Spleen (tissue), 11 donors: ENCODE measurements at regions not wholly inside any gene's neighbourhood (a gene's known extent, or its start where the extent isn't known, plus 50 kb on each side); places are given as distances from the start of the nearest gene placed in this dataset.
"Not testable (repeated sequence)": the region's sequence is repeated elsewhere in the genome, so short reads cannot be mapped to it uniquely, and the experiment has no call there.

ENCODE experiments used
- DNase-seq: peaks from one replicate; pipeline ENCODE4 v3.0.0-alpha.2; 2020
- H3K27ac ChIP-seq, 8 donors: fragments of 200-600 bp; sonication (generic) in 7 of 8; 1 replicate in 4 of 8; 2 replicates in 4 of 8; pipeline versions ENCODE4 v1.5.0 to v1.8.0; 2016 to 2021; ENCODE audit warnings: inconsistent platforms in 4 of 8, mild to moderate bottlenecking in 4 of 8, moderate library complexity in 1 of 8
- H3K27me3 ChIP-seq, 7 donors: fragments of 200-600 bp; sonication (generic) in 6 of 7; replicated peaks in 1 of 7; 1 replicate in 4 of 7; 2 replicates in 3 of 7; pipeline versions ENCODE4 v1.5.0 to v1.8.0; 2016 to 2021; ENCODE audit warnings: inconsistent platforms in 3 of 7, mild to moderate bottlenecking in 1 of 7
- H3K36me3 ChIP-seq, 6 donors: fragments of 200-600 bp; sonication (generic) in 5 of 6; 1 replicate in 4 of 6; 2 replicates in 2 of 6; pipeline versions ENCODE4 v1.5.0 to v1.8.0; 2016 to 2021; ENCODE audit warnings: inconsistent platforms in 2 of 6
- H3K4me1 ChIP-seq, 6 donors: fragments of 200-600 bp; sonication (generic) in 5 of 6; 1 replicate in 3 of 6; 2 replicates in 3 of 6; pipeline versions ENCODE4 v1.5.0 to v1.8.0; 2016 to 2021; ENCODE audit warnings: inconsistent platforms in 3 of 6
- H3K4me3 ChIP-seq, 8 donors: fragments of 200-600 bp; sonication (generic) in 7 of 8; 1 replicate in 4 of 8; 2 replicates in 4 of 8; pipeline versions ENCODE4 v1.5.0 to v1.8.0; 2016 to 2021; ENCODE audit warnings: inconsistent platforms in 4 of 8, mild to moderate bottlenecking in 4 of 8, moderate library complexity in 2 of 8
- H3K9me3 ChIP-seq, 8 donors: fragments of 200-600 bp; sonication (generic) in 7 of 8; 1 replicate in 4 of 8; 2 replicates in 4 of 8; pipeline versions ENCODE4 v1.5.0 to v1.8.0; 2016 to 2021; ENCODE audit warnings: inconsistent platforms in 4 of 8
- POLR2A ChIP-seq, 3 donors: fragments of 450-650 bp; IDR thresholded peaks; one replicate each; pipeline ENCODE4 v1.5.1; 2017; ENCODE audit warnings: antibody characterized with exemption in 3 of 3, mild to moderate bottlenecking in 1 of 3
- POLR2AphosphoS5 ChIP-seq, 3 donors: sonication (generic); formaldehyde crosslinking; IDR thresholded peaks; one replicate each; pipeline ENCODE4 v1.5.1; 2017; ENCODE audit warnings: antibody characterized with exemption in 3 of 3
- WGBS, 5 donors: extraction: QIAGEN DNeasy Blood & Tissue Kit in 3 of 5; methylation state at CpG; one replicate each; pipeline versions ENCODE4 v1.1.5 to v1.1.7; 2013 to 2018; 5-methylcytosine and 5-hydroxymethylcytosine counted together
- intact Hi-C: fragments of 100-400 bp; cut with DNase I; formaldehyde crosslinking; loops from one replicate; pipeline ENCODE4 v1.15.0; 2023; ENCODE audit warnings: low total_unique reads
- TF ChIP-seq, protein P1 (sequence below), 11 experiments: fragments of 200-600 bp in 7 of 11; fragments of 450-650 bp in 4 of 11; sonication (generic) in 4 of 11; IDR thresholded peaks in 8 of 11; conservative IDR thresholded peaks in 3 of 11; 1 replicate in 7 of 11; 2 replicates in 4 of 11; pipeline versions ENCODE4 v1.4.0 to v1.8.0; 2016 to 2021; ENCODE audit warnings: antibody characterized with exemption in 11 of 11, inconsistent platforms in 4 of 11, mild to moderate bottlenecking in 1 of 11
- donor health status: healthy with polysubstance abuse.
- donor health status: DM: no; HTN: no; CAD: no; lungs with moderate emphysema.
- donor health status: DM: no; HTN: no; CAD: no.
- donor health status: Bipolar disorder and iron deficiency.
- donor health status: healthy.
- donor health status: DM: no; HTN: no; CAD: no.
- donor health status: DM: yes; HTN: yes; CAD: no.

DNA sequence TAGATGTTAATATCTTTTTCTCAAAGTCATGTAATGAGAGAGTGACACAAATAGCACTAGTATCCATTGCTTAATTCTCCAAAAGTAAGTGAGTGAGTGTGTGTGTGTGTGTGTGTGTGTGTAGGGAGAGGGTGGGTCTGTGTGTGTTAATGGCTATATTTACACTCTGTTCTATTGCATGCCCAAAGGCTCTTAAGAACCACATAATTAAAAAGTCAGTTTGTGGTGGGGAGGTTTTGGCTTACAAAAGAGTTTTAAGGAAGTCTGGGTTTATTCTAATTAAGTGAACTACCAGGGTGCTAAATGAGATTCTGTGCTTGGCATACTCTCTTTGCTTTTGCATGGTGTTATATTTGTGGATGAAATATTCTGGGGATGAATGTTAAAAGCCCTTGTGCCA, 1897.6 kb upstream of the FLRT2 start:
- no peak overlapping the region for H3K27ac ChIP-seq
- TF ChIP-seq POLR2AphosphoS5 (IDR thresholded peaks at IDR 0.05) = no peak
- TF ChIP-seq, protein P1, sequence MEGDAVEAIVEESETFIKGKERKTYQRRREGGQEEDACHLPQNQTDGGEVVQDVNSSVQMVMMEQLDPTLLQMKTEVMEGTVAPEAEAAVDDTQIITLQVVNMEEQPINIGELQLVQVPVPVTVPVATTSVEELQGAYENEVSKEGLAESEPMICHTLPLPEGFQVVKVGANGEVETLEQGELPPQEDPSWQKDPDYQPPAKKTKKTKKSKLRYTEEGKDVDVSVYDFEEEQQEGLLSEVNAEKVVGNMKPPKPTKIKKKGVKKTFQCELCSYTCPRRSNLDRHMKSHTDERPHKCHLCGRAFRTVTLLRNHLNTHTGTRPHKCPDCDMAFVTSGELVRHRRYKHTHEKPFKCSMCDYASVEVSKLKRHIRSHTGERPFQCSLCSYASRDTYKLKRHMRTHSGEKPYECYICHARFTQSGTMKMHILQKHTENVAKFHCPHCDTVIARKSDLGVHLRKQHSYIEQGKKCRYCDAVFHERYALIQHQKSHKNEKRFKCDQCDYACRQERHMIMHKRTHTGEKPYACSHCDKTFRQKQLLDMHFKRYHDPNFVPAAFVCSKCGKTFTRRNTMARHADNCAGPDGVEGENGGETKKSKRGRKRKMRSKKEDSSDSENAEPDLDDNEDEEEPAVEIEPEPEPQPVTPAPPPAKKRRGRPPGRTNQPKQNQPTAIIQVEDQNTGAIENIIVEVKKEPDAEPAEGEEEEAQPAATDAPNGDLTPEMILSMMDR (IDR thresholded peaks at IDR 0.05 in 8 of 11, conservative IDR thresholded peaks at IDR 0.05 in 3 of 11) = no peak
- TF ChIP-seq POLR2A (IDR thresholded peaks at IDR 0.05) = no peak
- DNase-seq = no peak
- H3K27me3 ChIP-seq = no peaks in the 10 kb centered on the region
- H3K4me3 ChIP-seq = no peak overlapping the region
- H3K36me3 ChIP-seq = no peaks in the 10 kb centered on the region
- peaks cover 0 to 22% (median 9%) of the 10 kb centered on the region in 8 donors for H3K9me3 ChIP-seq
- intact Hi-C loops = no loop called here
- no peaks in the 10 kb centered on the region for H3K4me1 ChIP-seq

DNA sequence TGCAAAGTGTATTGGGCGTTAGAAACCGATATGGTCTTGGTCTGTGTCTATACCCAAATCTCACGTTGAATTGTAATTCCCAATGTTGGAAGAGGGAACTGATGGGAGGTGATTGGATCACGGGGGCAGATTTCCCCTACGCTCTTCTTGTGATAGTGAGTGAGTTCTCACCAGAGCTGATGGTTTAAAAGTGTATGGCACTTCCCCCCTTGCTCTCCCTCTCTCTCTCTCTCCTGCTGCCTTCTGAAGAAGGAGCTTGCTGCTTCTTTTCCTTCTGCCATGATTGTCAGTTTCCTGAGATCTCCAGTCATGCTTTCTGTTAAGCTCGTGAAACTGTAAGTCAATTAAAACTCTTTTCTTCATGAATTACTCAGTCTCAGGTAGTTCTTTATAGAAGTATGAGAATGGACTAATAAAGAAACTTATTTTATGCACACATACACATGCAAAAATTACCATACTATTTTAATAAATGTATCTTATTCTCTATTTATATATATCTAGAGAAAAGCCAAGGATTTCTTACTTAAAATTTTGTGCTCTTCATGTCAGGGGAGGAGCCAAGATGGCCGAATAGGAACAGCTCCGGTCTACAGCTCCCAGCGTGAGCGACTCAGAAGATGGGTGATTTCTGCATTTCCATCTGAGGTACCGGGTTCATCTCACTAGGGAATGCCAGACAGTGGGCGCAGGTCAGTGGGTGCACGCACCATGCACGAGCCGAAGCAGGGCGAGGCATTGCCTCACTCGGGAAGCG, 1891.0 kb upstream of the FLRT2 start:
- intact Hi-C loops = no loop called here
- no peak for DNase-seq
- Histone ChIP-seq H3K27me3 (no peaks in the 10 kb centered on the region), H3K9me3 (peaks cover 0 to 6% (median 0%) of the 10 kb centered on the region in 8 donors), H3K27ac (no peak overlapping the region), H3K4me3 (no peak overlapping the region), H3K36me3 (no peaks in the 10 kb centered on the region), H3K4me1 (no peaks in the 10 kb centered on the region)
- 83 to 92% (median 91%) methylated on average over 18 of the region's 18 CpGs for WGBS, 5 donors
- TF ChIP-seq, protein P1 (IDR thresholded peaks at IDR 0.05 in 8 of 11, conservative IDR thresholded peaks at IDR 0.05 in 3 of 11) = no peak
- no peak for TF ChIP-seq POLR2A (IDR thresholded peaks at IDR 0.05)
- TF ChIP-seq POLR2AphosphoS5 (IDR thresholded peaks at IDR 0.05) = no peak

DNA sequence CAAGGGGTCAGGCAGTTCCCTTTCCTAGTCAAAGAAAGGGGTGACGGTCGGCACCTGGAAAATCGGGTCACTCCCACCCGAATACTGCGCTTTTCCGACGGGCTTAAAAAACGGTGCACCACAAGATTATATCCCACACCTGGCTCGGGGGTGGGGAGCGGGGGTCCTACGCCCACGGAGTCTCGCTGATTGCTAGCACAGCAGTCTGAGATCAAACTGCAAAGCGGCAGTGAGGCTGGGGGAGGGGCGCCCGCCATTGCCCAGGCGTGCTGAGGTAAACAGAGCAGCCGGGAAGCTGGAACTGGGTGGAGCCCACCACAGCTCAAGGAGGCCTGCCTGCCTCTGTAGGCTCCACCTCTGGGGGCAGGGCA, 1890.5 kb upstream of the FLRT2 start:
- H3K4me1 ChIP-seq, intact Hi-C loops, H3K27me3 ChIP-seq, H3K27ac ChIP-seq, H3K9me3 ChIP-seq, H3K4me3 ChIP-seq, H3K36me3 ChIP-seq: not testable (repeated sequence)
- peak; percentile 43 for DNase-seq
- 90 to 95% (median 92%) methylated on average over 17 to 18 of the region's 18 CpGs for WGBS, 5 donors

DNA sequence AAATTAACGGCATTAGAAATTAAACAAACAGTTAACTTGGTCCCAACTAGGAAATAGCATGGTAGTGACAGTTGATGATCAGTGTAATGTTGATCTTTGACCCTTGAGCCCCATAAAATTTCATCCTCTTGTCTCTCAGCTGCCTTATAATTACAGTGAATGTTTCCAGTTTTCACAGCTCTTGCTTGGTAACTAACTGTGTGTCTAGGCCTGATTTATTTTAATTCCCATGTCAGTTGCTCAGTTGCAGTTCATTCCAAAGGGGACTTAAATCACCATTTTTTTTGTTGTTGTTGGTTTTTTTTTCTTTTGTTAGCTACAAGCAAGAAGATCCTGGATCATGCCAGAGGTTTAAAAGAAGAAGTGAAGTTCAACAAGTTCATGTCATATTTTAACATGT, 1883.7 kb upstream of the FLRT2 start:
- 62 to 83% (median 73%) methylated on average over 1 of the region's 1 CpG for WGBS, 5 donors
- Histone ChIP-seq H3K9me3 (peaks cover 0 to 8% (median 2%) of the 10 kb centered on the region in 8 donors), H3K27ac (no peak overlapping the region), H3K4me1 (no peaks in the 10 kb centered on the region), H3K36me3 (no peaks in the 10 kb centered on the region), H3K27me3 (no peaks in the 10 kb centered on the region), H3K4me3 (no peak overlapping the region)
- no peak for TF ChIP-seq POLR2A (IDR thresholded peaks at IDR 0.05)
- TF ChIP-seq, protein P1 (IDR thresholded peaks at IDR 0.05 in 8 of 11, conservative IDR thresholded peaks at IDR 0.05 in 3 of 11) = no peak
- no peak for TF ChIP-seq POLR2AphosphoS5 (IDR thresholded peaks at IDR 0.05)
- no peak for DNase-seq
- intact Hi-C loops = no loop called here
